Neutrophil (primary cell): ENCODE measurements at regions not wholly inside any gene's neighbourhood (a gene's known extent, or its start where the extent isn't known, plus 50 kb on each side); places are given as distances from the start of the nearest gene placed in this dataset.

Source experiments
- H3K27ac ChIP-seq: fragments of 200-600 bp; sonication (generic); 2 replicates; pipeline ENCODE4 v1.5.1; 2016; ENCODE audit warnings: mild to moderate bottlenecking, moderate library complexity
- H3K27me3 ChIP-seq: fragments of 200-600 bp; sonication (generic); 2 replicates; pipeline ENCODE4 v1.6.0; 2016; ENCODE audit warnings: mild to moderate bottlenecking
- H3K36me3 ChIP-seq: fragments of 200-600 bp; sonication (generic); 2 replicates; pipeline ENCODE4 v1.5.1; 2017
- H3K4me1 ChIP-seq, 2 experiments: fragments of 200-600 bp in 1 of 2; sonication (generic) in 1 of 2; 1 replicate in 1 of 2; 2 replicates in 1 of 2; pipeline versions ENCODE4 v1.5.1 to v1.6.1; 2013 to 2016; ENCODE audit warnings: low read depth in 1 of 2, low read length in 1 of 2, mild to moderate bottlenecking in 1 of 2, moderate library complexity in 1 of 2; ENCODE audit not compliant: control insufficient read depth in 1 of 2, insufficient read depth in 1 of 2
- H3K4me3 ChIP-seq, 2 experiments: fragments of 200-600 bp in 1 of 2; sonication (generic) in 1 of 2; 1 replicate in 1 of 2; 2 replicates in 1 of 2; pipeline ENCODE4 v1.5.1; 2013 to 2016; ENCODE audit warnings: low read depth in 1 of 2, low read length in 1 of 2, mild to moderate bottlenecking in 1 of 2, moderate library complexity in 1 of 2
- H3K9me3 ChIP-seq: fragments of 200-600 bp; sonication (generic); 2 replicates; pipeline ENCODE4 v1.5.1; 2016
- TF ChIP-seq, protein P1 (sequence below): fragments of 200-600 bp; sonication (generic); IDR thresholded peaks from 2 replicates; pipeline ENCODE4 v1.5.1; 2016; ENCODE audit warnings: antibody characterized with exemption

DNA sequence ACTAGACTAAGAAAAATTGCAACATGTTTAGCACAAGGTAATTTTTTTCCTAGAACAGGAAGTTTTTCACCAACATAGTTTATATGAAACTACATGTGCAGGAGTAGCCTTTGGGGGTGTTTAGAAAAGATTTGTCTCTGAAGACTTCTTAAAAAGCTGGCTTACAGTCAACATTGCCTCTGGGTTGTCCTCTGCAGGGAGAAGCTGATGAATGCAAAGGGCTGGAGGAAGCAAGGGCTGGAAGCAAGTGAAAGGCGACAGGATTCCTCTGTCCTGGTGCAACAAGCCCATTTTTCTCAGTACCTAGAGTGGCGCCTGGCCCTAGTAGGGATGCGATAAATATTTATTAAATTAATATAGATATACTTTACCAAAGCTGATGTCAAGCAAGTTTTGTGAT lies 180.3 kb upstream of the LCORL start:
- no peaks in the 10 kb centered on the region for H3K27me3 ChIP-seq
- no peaks in the 10 kb centered on the region for H3K9me3 ChIP-seq
- TF ChIP-seq, protein P1, sequence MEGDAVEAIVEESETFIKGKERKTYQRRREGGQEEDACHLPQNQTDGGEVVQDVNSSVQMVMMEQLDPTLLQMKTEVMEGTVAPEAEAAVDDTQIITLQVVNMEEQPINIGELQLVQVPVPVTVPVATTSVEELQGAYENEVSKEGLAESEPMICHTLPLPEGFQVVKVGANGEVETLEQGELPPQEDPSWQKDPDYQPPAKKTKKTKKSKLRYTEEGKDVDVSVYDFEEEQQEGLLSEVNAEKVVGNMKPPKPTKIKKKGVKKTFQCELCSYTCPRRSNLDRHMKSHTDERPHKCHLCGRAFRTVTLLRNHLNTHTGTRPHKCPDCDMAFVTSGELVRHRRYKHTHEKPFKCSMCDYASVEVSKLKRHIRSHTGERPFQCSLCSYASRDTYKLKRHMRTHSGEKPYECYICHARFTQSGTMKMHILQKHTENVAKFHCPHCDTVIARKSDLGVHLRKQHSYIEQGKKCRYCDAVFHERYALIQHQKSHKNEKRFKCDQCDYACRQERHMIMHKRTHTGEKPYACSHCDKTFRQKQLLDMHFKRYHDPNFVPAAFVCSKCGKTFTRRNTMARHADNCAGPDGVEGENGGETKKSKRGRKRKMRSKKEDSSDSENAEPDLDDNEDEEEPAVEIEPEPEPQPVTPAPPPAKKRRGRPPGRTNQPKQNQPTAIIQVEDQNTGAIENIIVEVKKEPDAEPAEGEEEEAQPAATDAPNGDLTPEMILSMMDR: no peak
- no peak overlapping the region for H3K27ac ChIP-seq
- H3K4me1 ChIP-seq: no peaks in the 10 kb centered on the region
- H3K36me3 ChIP-seq: no peaks in the 10 kb centered on the region
- no peak overlapping the region for H3K4me3 ChIP-seq

DNA sequence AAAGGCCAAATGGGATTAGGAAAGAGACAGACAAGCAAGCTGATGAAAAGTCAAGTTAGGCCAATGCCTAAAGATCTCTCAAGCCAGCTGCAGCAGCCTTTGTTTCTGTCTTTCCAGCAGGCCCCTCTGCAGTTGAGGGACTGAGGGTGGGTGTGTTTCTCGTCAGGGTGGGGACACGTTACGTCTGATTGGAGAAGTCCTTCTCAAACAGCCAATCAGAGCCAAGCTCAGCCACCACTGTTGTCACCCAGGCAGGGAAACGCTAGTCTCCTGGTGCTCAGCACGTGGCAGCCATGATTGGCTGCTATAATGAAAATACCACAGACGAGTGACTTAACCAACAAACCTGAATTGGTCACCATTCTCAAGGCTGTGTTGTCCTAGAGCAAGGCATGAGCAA lies 177.1 kb upstream of the LCORL start:
- H3K4me3 ChIP-seq: no peak overlapping the region
- no peaks in the 10 kb centered on the region for H3K27me3 ChIP-seq
- no peaks in the 10 kb centered on the region for H3K36me3 ChIP-seq
- H3K9me3 ChIP-seq: no peaks in the 10 kb centered on the region
- TF ChIP-seq, protein P1: no peak
- H3K27ac ChIP-seq: no peak overlapping the region
- H3K4me1 ChIP-seq: no peaks in the 10 kb centered on the region

DNA sequence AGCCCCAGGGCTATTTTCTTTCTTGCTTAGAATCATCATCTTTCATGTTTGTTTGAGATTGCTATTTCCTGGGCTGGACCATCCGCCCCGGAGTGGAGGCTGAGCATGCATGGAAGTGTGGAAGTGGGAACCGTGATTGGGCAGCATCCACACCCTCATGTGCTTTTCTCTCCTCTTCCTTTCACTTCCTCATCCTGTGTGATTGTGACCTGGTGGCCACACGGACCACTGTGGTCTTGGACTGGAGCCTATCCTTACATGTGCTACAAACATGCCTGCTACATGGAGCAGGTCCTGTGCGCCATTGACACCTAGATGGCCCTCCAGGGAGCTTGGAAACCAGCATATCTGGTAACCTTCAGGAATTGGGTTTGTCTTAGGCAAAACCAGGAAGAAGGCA lies 175.9 kb upstream of the LCORL start:
- H3K36me3 ChIP-seq: no peaks in the 10 kb centered on the region
- no peaks in the 10 kb centered on the region for H3K27me3 ChIP-seq
- TF ChIP-seq, protein P1: no peak
- H3K4me3 ChIP-seq: no peak overlapping the region
- H3K9me3 ChIP-seq: no peaks in the 10 kb centered on the region
- no peak overlapping the region for H3K27ac ChIP-seq
- no peaks in the 10 kb centered on the region for H3K4me1 ChIP-seq

DNA sequence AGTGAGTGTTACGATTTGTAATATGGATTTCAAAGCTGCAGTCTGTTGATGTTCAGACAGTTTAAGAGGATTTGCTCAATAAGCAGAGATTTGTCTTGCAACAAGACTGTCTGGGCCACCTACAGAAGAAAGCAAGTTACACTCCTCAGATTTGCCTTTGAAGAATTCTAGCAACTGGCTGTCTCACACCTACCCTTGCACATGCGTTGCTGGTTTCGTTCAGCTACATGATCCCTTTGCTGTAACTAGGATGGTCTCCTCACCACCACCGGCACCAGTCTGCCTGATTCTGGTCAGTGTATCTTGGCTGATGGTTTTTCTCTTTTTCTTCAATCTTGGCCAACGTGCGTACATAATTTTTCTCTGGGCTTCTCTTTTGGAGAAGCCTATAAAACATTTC lies 172.7 kb upstream of the LCORL start:
- H3K27me3 ChIP-seq: no peaks in the 10 kb centered on the region
- H3K27ac ChIP-seq: no peak overlapping the region
- H3K9me3 ChIP-seq: no peaks in the 10 kb centered on the region
- H3K4me3 ChIP-seq: no peak overlapping the region
- H3K36me3 ChIP-seq: no peaks in the 10 kb centered on the region
- H3K4me1 ChIP-seq: no peaks in the 10 kb centered on the region
- TF ChIP-seq, protein P1: no peak

DNA sequence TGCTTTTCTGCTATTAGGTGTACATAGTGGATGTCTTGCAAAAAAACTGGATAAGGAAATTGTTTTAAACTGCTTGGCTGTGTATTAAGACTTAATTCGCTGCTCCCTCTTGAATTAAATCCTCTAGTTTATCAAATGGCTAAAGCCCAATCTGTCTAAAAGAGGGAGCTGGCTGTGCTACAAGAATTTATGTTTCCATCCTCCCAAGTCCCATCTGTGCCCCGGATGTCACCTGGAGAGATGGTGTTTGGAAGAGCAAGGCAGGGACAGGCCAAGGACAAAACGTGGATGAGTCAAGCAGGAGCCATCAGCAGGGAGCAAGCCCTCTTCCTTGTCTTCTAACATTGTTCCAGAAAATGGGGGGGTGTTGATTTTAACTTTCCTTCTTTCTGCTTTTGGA lies 171.3 kb upstream of the LCORL start:
- Histone ChIP-seq H3K27me3 (no peaks in the 10 kb centered on the region), H3K4me1 (no peaks in the 10 kb centered on the region), H3K27ac (no peak overlapping the region), H3K4me3 (no peak overlapping the region), H3K36me3 (no peaks in the 10 kb centered on the region), H3K9me3 (no peaks in the 10 kb centered on the region)
- TF ChIP-seq, protein P1: no peak

DNA sequence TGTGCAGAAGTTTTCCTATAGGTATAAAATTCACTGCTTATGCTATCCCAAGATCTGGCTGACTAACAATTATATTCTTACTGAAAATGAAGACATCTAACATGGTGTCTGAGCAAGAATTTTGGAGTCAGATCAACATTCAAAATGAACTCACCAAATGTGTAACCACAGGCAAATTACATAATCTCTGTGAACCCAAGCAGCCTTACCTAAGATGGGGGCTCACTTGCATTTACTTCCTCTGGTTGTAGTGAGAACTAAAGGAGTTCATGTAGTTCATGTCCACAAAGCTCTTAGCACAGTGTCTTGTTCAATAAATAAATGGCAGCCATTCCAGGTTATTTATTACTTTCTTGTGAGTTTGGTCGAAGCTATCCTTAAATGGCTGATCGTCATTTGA lies 163.9 kb upstream of the LCORL start:
- no peaks in the 10 kb centered on the region for H3K36me3 ChIP-seq
- H3K9me3 ChIP-seq: no peaks in the 10 kb centered on the region
- TF ChIP-seq, protein P1: no peak
- no peak overlapping the region for H3K4me3 ChIP-seq
- no peak overlapping the region for H3K27ac ChIP-seq
- no peaks in the 10 kb centered on the region for H3K4me1 ChIP-seq
- H3K27me3 ChIP-seq: no peaks in the 10 kb centered on the region
